ENCODE measurements at regions not wholly inside any gene's neighbourhood (a gene's known extent, or its start where the extent isn't known, plus 50 kb on each side); places are given as distances from the start of the nearest gene placed in this dataset.

- WGBS (ENCODE audit: insufficient coverage) = no CpG with 5 or more reads among the region's 1 CpG
- Mint-ChIP-seq H3K9me3 (peaks cover 0 to 7% (median 4%) of the 10 kb centered on the region in 7 donors), H3K27me3 (ENCODE audit: low read depth in 3 of 3) (peaks cover 0 to 3% (median 1%) of the 10 kb centered on the region in 3 donors), H3K4me3 (no peak overlapping the region), H3K4me1 (no peaks in the 10 kb centered on the region), H3K36me3 (no peaks in the 10 kb centered on the region), H3K27ac (no peak overlapping the region)
- no peak for TF ChIP-seq CTCF (IDR thresholded peaks at IDR 0.05)
- H3K27ac ChIP-seq (ENCODE audit: low read depth in 1 of 2, low read length in 2 of 2) = no peak overlapping the region
- no peak for DNase-seq
- no peaks in the 10 kb centered on the region for H3K27me3 ChIP-seq (ENCODE audit: control insufficient read depth in 2 of 2, insufficient read depth in 2 of 2, low read length in 2 of 2)
- H3K9me3 ChIP-seq (replicated peaks in 1 of 2; ENCODE audit: control insufficient read depth in 1 of 2, insufficient read depth in 1 of 2, low read length in 2 of 2) = peaks cover 0 to 13% of the 10 kb centered on the region in 2 donors
- no peaks in the 10 kb centered on the region for H3K4me1 ChIP-seq (ENCODE audit: control insufficient read depth in 1 of 2, insufficient read depth in 2 of 2, low read length in 2 of 2)
- intact Hi-C loops (cut with micrococcal nuclease) = no loop called here
- H4K20me1 ChIP-seq (ENCODE audit: insufficient read depth, low read length) = no peaks in the 10 kb centered on the region
- no peak overlapping the region for H3K4me3 ChIP-seq (replicated peaks in 1 of 3; ENCODE audit: low read depth in 2 of 3, low read length in 3 of 3)
- H2AFZ ChIP-seq (ENCODE audit: insufficient read depth, low read depth, low read length, poor library complexity, severe bottlenecking) = no peak overlapping the region
- no peak overlapping the region for H3K4me2 ChIP-seq (replicated peaks; ENCODE audit: extremely low read depth, low read length, poor library complexity, severe bottlenecking)
- no peak overlapping the region for H3K9ac ChIP-seq (ENCODE audit: insufficient read depth, low read length, poor library complexity, severe bottlenecking)
- H3K79me2 ChIP-seq (ENCODE audit: insufficient read depth, low read length) = no peaks in the 10 kb centered on the region
- H3K36me3 ChIP-seq (replicated peaks in 1 of 2; ENCODE audit: control insufficient read depth in 1 of 2, insufficient read depth in 2 of 2, low read length in 2 of 2) = no peaks in the 10 kb centered on the region
These were observed 537.3 kb downstream of the EPHA3 start for GRCh38 chr3:89644716-89645115.

- no peaks in the 10 kb centered on the region for H3K79me2 ChIP-seq (ENCODE audit: insufficient read depth, low read length)
- H3K9me3 ChIP-seq (replicated peaks in 1 of 2; ENCODE audit: control insufficient read depth in 1 of 2, insufficient read depth in 1 of 2, low read length in 2 of 2) = peaks cover 0 to 3% of the 10 kb centered on the region in 2 donors
- Mint-ChIP-seq H3K4me3 (no peak overlapping the region), H3K9me3 (peaks cover 0 to 4% (median 0%) of the 10 kb centered on the region in 7 donors), H3K4me1 (no peaks in the 10 kb centered on the region), H3K27ac (no peak overlapping the region), H3K27me3 (ENCODE audit: low read depth in 3 of 3) (no peaks in the 10 kb centered on the region), H3K36me3 (no peaks in the 10 kb centered on the region)
- no peak for TF ChIP-seq CTCF (IDR thresholded peaks at IDR 0.05)
- WGBS (ENCODE audit: insufficient coverage) = 93% methylated on average over 3 of the region's 5 CpGs
- no peak overlapping the region for H3K27ac ChIP-seq (ENCODE audit: low read depth in 1 of 2, low read length in 2 of 2)
- H3K36me3 ChIP-seq (replicated peaks in 1 of 2; ENCODE audit: control insufficient read depth in 1 of 2, insufficient read depth in 2 of 2, low read length in 2 of 2) = no peaks in the 10 kb centered on the region
- H3K4me2 ChIP-seq (replicated peaks; ENCODE audit: extremely low read depth, low read length, poor library complexity, severe bottlenecking) = no peak overlapping the region
- H3K4me1 ChIP-seq (ENCODE audit: control insufficient read depth in 1 of 2, insufficient read depth in 2 of 2, low read length in 2 of 2) = no peaks in the 10 kb centered on the region
- no peak overlapping the region for H2AFZ ChIP-seq (ENCODE audit: insufficient read depth, low read depth, low read length, poor library complexity, severe bottlenecking)
- no peaks in the 10 kb centered on the region for H3K27me3 ChIP-seq (ENCODE audit: control insufficient read depth in 2 of 2, insufficient read depth in 2 of 2, low read length in 2 of 2)
- intact Hi-C loops (cut with micrococcal nuclease) = no loop called here
- no peaks in the 10 kb centered on the region for H4K20me1 ChIP-seq (ENCODE audit: insufficient read depth, low read length)
- H3K9ac ChIP-seq (ENCODE audit: insufficient read depth, low read length, poor library complexity, severe bottlenecking) = no peak overlapping the region
- DNase-seq = no peak
- H3K4me3 ChIP-seq (replicated peaks in 1 of 3; ENCODE audit: low read depth in 2 of 3, low read length in 3 of 3) = no peak overlapping the region
These were observed 542.0 kb downstream of the EPHA3 start for GRCh38 chr3:89649431-89649830.
